Adrenal gland (tissue), 5 donors: ENCODE measurements at regions not wholly inside any gene's neighbourhood (a gene's known extent, or its start where the extent isn't known, plus 50 kb on each side); places are given as distances from the start of the nearest gene placed in this dataset.

Experiments used
- CTCF ChIP-seq, 6 experiments: fragments of 450-650 bp in 4 of 6; fragments of 200-600 bp in 2 of 6; sonication (generic) in 1 of 6; IDR thresholded peaks; 1 replicate in 5 of 6; 2 replicates in 1 of 6; pipeline versions ENCODE4 v1.5.1 to v1.8.0; 2016 to 2021; ENCODE audit warnings: antibody characterized with exemption in 6 of 6, mild to moderate bottlenecking in 2 of 6, moderate library complexity in 1 of 6
- POLR2A ChIP-seq, 2 donors: fragments of 450-650 bp; IDR thresholded peaks; one replicate each; pipeline ENCODE4 v1.6.1; 2017; ENCODE audit warnings: antibody characterized with exemption in 2 of 2, mild to moderate bottlenecking in 2 of 2, moderate library complexity in 1 of 2
- donor health status: DM: no; HTN: no; CAD: no.

DNA sequence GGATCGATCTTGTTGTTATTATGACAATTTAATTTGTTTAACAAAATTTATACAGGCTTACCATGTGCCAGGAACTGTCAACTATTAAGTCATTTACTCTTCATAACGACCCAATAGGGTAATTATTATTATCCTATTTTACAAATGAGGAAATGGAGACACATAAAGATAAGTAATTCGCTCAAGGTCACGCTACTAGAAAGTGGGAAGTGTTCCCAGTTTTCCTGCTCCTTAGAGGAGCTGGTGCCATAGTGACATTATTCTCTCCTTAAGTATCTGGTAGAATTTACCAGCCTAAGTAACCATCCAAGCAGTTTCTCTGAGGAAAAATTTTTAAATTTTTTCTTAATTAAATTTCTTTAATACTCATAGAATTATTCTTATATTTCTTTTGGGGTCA lies 360.9 kb upstream of the RNF32 start:
- TF ChIP-seq POLR2A (IDR thresholded peaks at IDR 0.05): no peak
- TF ChIP-seq CTCF (IDR thresholded peaks at IDR 0.05): no peak
